GM23338 (cell line): ENCODE measurements at regions not wholly inside any gene's neighbourhood (a gene's known extent, or its start where the extent isn't known, plus 50 kb on each side); places are given as distances from the start of the nearest gene placed in this dataset.

ENCODE experiments used
- ATAC-seq: fragments of 200-7000 bp; cut with Tn5 transposase; 3 replicates; pipeline ENCODE4 v1.9.1; 2020
- DNase-seq: peaks from one replicate; pipeline ENCODE4 v3.0.0-alpha.2; 2015; ENCODE audit warnings: low spot score
- H2AFZ ChIP-seq: fragments of 200-600 bp; sonication (generic); 2 replicates; pipeline ENCODE4 v1.8.0; 2016; ENCODE audit warnings: antibody characterized with exemption, mild to moderate bottlenecking, moderate library complexity
- H3F3A ChIP-seq: fragments of 200-600 bp; sonication (generic); replicated peaks from 2 replicates; pipeline ENCODE4 v1.8.0; 2017; ENCODE audit warnings: antibody characterized with exemption, mixed run types, low read depth
- H3K27ac ChIP-seq: fragments of 200-600 bp; sonication (generic); 2 replicates; pipeline ENCODE4 v1.6.1; 2016; ENCODE audit warnings: low read depth
- H3K27me3 ChIP-seq: fragments of 200-600 bp; sonication (generic); 2 replicates; pipeline ENCODE4 v1.8.0; 2016; ENCODE audit warnings: mild to moderate bottlenecking, mixed run types, moderate library complexity; ENCODE audit not compliant: insufficient read depth
- H3K36me3 ChIP-seq: fragments of 200-600 bp; sonication (generic); 2 replicates; pipeline ENCODE4 v1.8.0; 2016; ENCODE audit warnings: mild to moderate bottlenecking; ENCODE audit not compliant: insufficient read depth
- H3K4me1 ChIP-seq: fragments of 200-600 bp; sonication (generic); 2 replicates; pipeline ENCODE4 v1.8.0; 2016; ENCODE audit warnings: mild to moderate bottlenecking, moderate library complexity; ENCODE audit not compliant: insufficient read depth
- H3K4me2 ChIP-seq: fragments of 200-600 bp; sonication (generic); 2 replicates; pipeline ENCODE4 v1.7.1; 2017; ENCODE audit warnings: mixed run types
- H3K4me3 ChIP-seq: fragments of 200-600 bp; sonication (generic); 2 replicates; pipeline ENCODE4 v1.6.1; 2016; ENCODE audit warnings: mixed run types
- H3K79me2 ChIP-seq: fragments of 200-600 bp; sonication (generic); replicated peaks from 2 replicates; pipeline ENCODE4 v1.8.0; 2017; ENCODE audit warnings: mild to moderate bottlenecking; ENCODE audit not compliant: insufficient read depth
- H3K9me2 ChIP-seq: fragments of 200-600 bp; sonication (generic); 2 replicates; pipeline ENCODE4 v1.8.0; 2017; ENCODE audit not compliant: insufficient read depth
- H4K20me1 ChIP-seq: fragments of 200-600 bp; sonication (generic); replicated peaks from 2 replicates; pipeline ENCODE4 v1.8.0; 2017; ENCODE audit warnings: mild to moderate bottlenecking; ENCODE audit not compliant: insufficient read depth
- H3K27ac Mint-ChIP-seq: 2 replicates; pipeline ENCODE4 v1.8.0; 2020; ENCODE audit warnings: inconsistent platforms, mild to moderate bottlenecking, moderate library complexity, mixed read lengths
- H3K27me3 Mint-ChIP-seq: 3 replicates; pipeline ENCODE4 v1.8.0; 2022; ENCODE audit warnings: low read depth, mild to moderate bottlenecking, moderate library complexity, mixed read lengths, inconsistent platforms; ENCODE audit not compliant: insufficient read depth, poor library complexity
- H3K36me3 Mint-ChIP-seq: 3 replicates; pipeline ENCODE4 v1.8.0; 2021; ENCODE audit warnings: low read depth, mild to moderate bottlenecking, inconsistent platforms, moderate library complexity, mixed read lengths
- H3K4me1 Mint-ChIP-seq: 3 replicates; pipeline ENCODE4 v1.8.0; 2020; ENCODE audit warnings: mild to moderate bottlenecking, inconsistent platforms, mixed read lengths
- H3K4me3 Mint-ChIP-seq: 3 replicates; pipeline ENCODE4 v1.8.0; 2021; ENCODE audit warnings: moderate library complexity, mild to moderate bottlenecking, inconsistent platforms, mixed read lengths
- H3K9me3 Mint-ChIP-seq: 3 replicates; pipeline ENCODE4 v1.8.0; 2020; ENCODE audit warnings: moderate library complexity, mild to moderate bottlenecking, inconsistent platforms, mixed read lengths
- CREB1 ChIP-seq: fragments of 250-450 bp; sonication (Bioruptor Pico); IDR thresholded peaks from 2 replicates; pipeline ENCODE4 v1.5.0; 2020; ENCODE audit warnings: low read depth, mild to moderate bottlenecking, moderate library complexity
- CTCF ChIP-seq, 2 experiments: fragments of 200-600 bp in 1 of 2; sonication (generic) in 1 of 2; conservative IDR thresholded peaks; 2 replicates each; pipeline versions ENCODE4 v1.5.1 to v1.6.1; 2016 to 2017; ENCODE audit warnings: antibody characterized with exemption in 2 of 2, low read depth in 2 of 2, mild to moderate bottlenecking in 2 of 2, moderate library complexity in 1 of 2
- ETS1 ChIP-seq: IDR thresholded peaks from 2 replicates; pipeline ENCODE4 v1.6.1; 2016; ENCODE audit warnings: antibody characterized with exemption
- EZH2 ChIP-seq: fragments of 200-600 bp; sonication (generic); IDR thresholded peaks from one replicate; pipeline ENCODE4 v1.8.0; 2017; ENCODE audit warnings: antibody characterized with exemption, mild to moderate bottlenecking, low read depth; ENCODE audit not compliant: unreplicated experiment
- EZH2phosphoT487 ChIP-seq: fragments of 200-600 bp; sonication (generic); IDR thresholded peaks from one replicate; pipeline ENCODE4 v1.8.1; 2018; ENCODE audit warnings: antibody characterized with exemption; ENCODE audit not compliant: unreplicated experiment
- JUNB ChIP-seq: IDR thresholded peaks from one replicate; pipeline ENCODE4 v1.6.1; 2016; ENCODE audit warnings: antibody characterized with exemption; ENCODE audit not compliant: unreplicated experiment
- NANOG ChIP-seq: IDR thresholded peaks from 2 replicates; pipeline ENCODE4 v1.6.1; 2016; ENCODE audit warnings: antibody characterized with exemption, borderline replicate concordance
- POLR2AphosphoS5 ChIP-seq: IDR thresholded peaks from 2 replicates; pipeline ENCODE4 v1.6.1; 2016; ENCODE audit warnings: antibody characterized with exemption, low read depth
- REST ChIP-seq: IDR thresholded peaks from one replicate; pipeline ENCODE4 v1.6.1; 2018; ENCODE audit warnings: antibody characterized with exemption; ENCODE audit not compliant: unreplicated experiment
- STAT1 ChIP-seq: IDR thresholded peaks from one replicate; pipeline ENCODE4 v1.6.1; 2016; ENCODE audit warnings: antibody characterized with exemption; ENCODE audit not compliant: unreplicated experiment
- ZNF114 ChIP-seq: fragments of 250-450 bp; sonication (Bioruptor Pico); IDR thresholded peaks from 2 replicates; pipeline ENCODE4 v1.5.0; 2020; ENCODE audit warnings: mild to moderate bottlenecking, moderate library complexity
- ZNF331 ChIP-seq: fragments of 250-450 bp; sonication (Bioruptor Pico); IDR thresholded peaks from 2 replicates; pipeline ENCODE4 v1.5.0; 2020; ENCODE audit warnings: low read depth, mild to moderate bottlenecking, moderate library complexity
- ZNF462 ChIP-seq: fragments of 250-450 bp; sonication (Bioruptor Pico); IDR thresholded peaks from 2 replicates; pipeline ENCODE4 v1.5.0; 2020; ENCODE audit warnings: mild to moderate bottlenecking, moderate library complexity

GRCh38 chr12:90126125-90126524 lies 417.5 kb upstream of the ATP2B1 start:
- Histone ChIP-seq H3K4me3 (no peak overlapping the region), H3K36me3 (no peaks in the 10 kb centered on the region), H4K20me1 (no peaks in the 10 kb centered on the region), H3K27me3 (no peaks in the 10 kb centered on the region), H2AFZ (no peak overlapping the region), H3K79me2 (no peaks in the 10 kb centered on the region), H3K9me2 (no peaks in the 10 kb centered on the region), H3K27ac (no peak overlapping the region), H3K4me1 (no peaks in the 10 kb centered on the region), H3K4me2 (no peak overlapping the region), H3F3A (no peaks in the 10 kb centered on the region)
- DNase-seq: peak; percentile 4
- no peaks in the 10 kb centered on the region; the same call in 2 of the 3 replicates for H3K4me1 Mint-ChIP-seq
- H3K27me3 Mint-ChIP-seq: no peaks in the 10 kb centered on the region
- ATAC-seq: no peak
- H3K9me3 Mint-ChIP-seq: peaks cover 5% of the 10 kb centered on the region; the same call in 2 of the 3 replicates
- no peak overlapping the region for H3K27ac Mint-ChIP-seq
- TF ChIP-seq REST (no peak), POLR2AphosphoS5 (no peak), CREB1 (CRISPR knock-in tag) (no peak), ZNF462 (CRISPR knock-in tag) (no peak), STAT1 (no peak), NANOG (no peak), JUNB (no peak), ZNF331 (no peak), EZH2phosphoT487 (no peak), CTCF (conservative IDR thresholded peaks at IDR 0.05; ENCODE audit: low read depth in 2 of 2) (no peak), EZH2 (no peak), ZNF114 (CRISPR knock-in tag) (no peak), ETS1 (no peak)
- H3K36me3 Mint-ChIP-seq: no peaks in the 10 kb centered on the region; the same call in 2 of the 3 replicates
- no peak overlapping the region for H3K4me3 Mint-ChIP-seq
